PC-9 (cell line): ENCODE measurements at regions not wholly inside any gene's neighbourhood (a gene's known extent, or its start where the extent isn't known, plus 50 kb on each side); places are given as distances from the start of the nearest gene placed in this dataset.

Experiments
- BruUV-seq: library from RNA; stranded (reverse); fragments of 400-500 nt; replicated peaks from 2 replicates; lab custom pipeline; 2021; lab: Mats Ljungman, UMichigan
- CTCF ChIA-PET: fragments of 300-600 bp; sonication (Branson Sonifier 250); formaldehyde crosslinking; loops from one replicate; lab custom pipeline; 2022; ENCODE audit warnings: antibody characterized with exemption; lab: Charles Lee
- POLR2A ChIA-PET: fragments of 300-600 bp; sonication (Branson Sonifier 250); formaldehyde crosslinking; loops from one replicate; lab custom pipeline; 2022; ENCODE audit warnings: antibody characterized with exemption; ENCODE audit not compliant: unreplicated experiment; lab: Charles Lee
- DNase-seq, 2 experiments: peaks; one replicate each; pipeline versions ENCODE4 v3.0.0 to v3.0.0-alpha.2; 2015 to 2022; ENCODE audit warnings: mixed read lengths in 1 of 2
- H2AFZ ChIP-seq: fragments of 200-600 bp; sonication (generic); 2 replicates; pipeline ENCODE4 v1.8.1; 2017; ENCODE audit warnings: antibody characterized with exemption
- H3F3A ChIP-seq: fragments of 200-600 bp; sonication (generic); 2 replicates; pipeline ENCODE4 v1.8.1; 2017; ENCODE audit warnings: antibody characterized with exemption, mild to moderate bottlenecking, low read depth; ENCODE audit not compliant: insufficient read depth
- H3K27ac ChIP-seq: fragments of 200-600 bp; sonication (generic); 2 replicates; pipeline ENCODE4 v1.6.1; 2016; ENCODE audit warnings: mixed run types
- H3K27me3 ChIP-seq: fragments of 200-600 bp; sonication (generic); 2 replicates; pipeline ENCODE4 v1.6.1; 2016; ENCODE audit warnings: low read depth, mixed run types; ENCODE audit not compliant: insufficient read depth
- H3K36me3 ChIP-seq: fragments of 200-600 bp; sonication (generic); 2 replicates; pipeline ENCODE4 v1.6.1; 2016; ENCODE audit warnings: low read depth, mixed run types
- H3K4me1 ChIP-seq: fragments of 200-600 bp; sonication (generic); replicated peaks from 2 replicates; pipeline ENCODE4 v1.6.1; 2016; ENCODE audit warnings: mixed run types; ENCODE audit not compliant: insufficient read depth
- H3K4me2 ChIP-seq: fragments of 200-600 bp; sonication (generic); 2 replicates; pipeline ENCODE4 v1.6.1; 2017; ENCODE audit warnings: mixed run types
- H3K4me3 ChIP-seq: fragments of 200-600 bp; sonication (generic); 2 replicates; pipeline ENCODE4 v1.6.1; 2016; ENCODE audit warnings: mixed run types
- H3K79me2 ChIP-seq: fragments of 200-600 bp; sonication (generic); 2 replicates; pipeline ENCODE4 v1.6.1; 2017; ENCODE audit warnings: low read depth, mixed run types
- H3K9me2 ChIP-seq: fragments of 200-600 bp; sonication (generic); 2 replicates; pipeline ENCODE4 v1.8.1; 2017; ENCODE audit warnings: mild to moderate bottlenecking; ENCODE audit not compliant: insufficient read depth
- H3K9me3 ChIP-seq: fragments of 200-600 bp; sonication (generic); 2 replicates; pipeline ENCODE4 v1.8.1; 2016; ENCODE audit warnings: low read depth; ENCODE audit not compliant: insufficient read depth
- H4K20me1 ChIP-seq: fragments of 200-600 bp; sonication (generic); 2 replicates; pipeline ENCODE4 v1.8.1; 2017; ENCODE audit not compliant: insufficient read depth
- EZH2 ChIP-seq: fragments of 200-600 bp; sonication (generic); IDR thresholded peaks from 2 replicates; pipeline ENCODE4 v1.8.0; 2017; ENCODE audit warnings: antibody characterized with exemption, low read depth
- intact Hi-C: fragments of 100-400 bp; cut with micrococcal nuclease; formaldehyde crosslinking; loops from one replicate; pipeline ENCODE4 v1.10.0; 2022; ENCODE audit not compliant: unreplicated experiment
- TF ChIP-seq, protein P1 (sequence below): fragments of 200-600 bp; sonication (generic); conservative IDR thresholded peaks from 2 replicates; pipeline ENCODE4 v1.6.1; 2017; ENCODE audit warnings: mixed run types, antibody characterized with exemption, mild to moderate bottlenecking, moderate library complexity

DNA sequence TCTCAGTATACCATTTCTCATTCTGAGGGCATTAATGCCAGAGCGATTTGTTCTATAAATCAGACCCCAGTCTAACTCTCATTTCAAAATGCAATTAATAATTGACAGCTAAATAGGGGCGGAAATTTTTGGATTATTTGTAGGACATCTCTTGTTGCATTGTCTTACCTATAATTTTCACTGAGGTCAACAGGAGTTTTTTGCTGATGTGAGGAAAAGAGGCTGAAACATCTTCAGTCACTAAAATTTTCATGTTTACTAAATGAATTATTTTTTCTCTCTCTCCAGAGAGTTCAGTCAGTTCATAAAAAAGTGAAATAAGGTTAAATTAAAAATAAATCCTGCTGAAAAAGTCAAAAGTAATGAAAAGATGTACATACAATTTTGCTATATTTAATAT lies 295.9 kb downstream of the CCER1 start:
- no peak overlapping the region for H2AFZ ChIP-seq
- H3K9me3 ChIP-seq = no peaks in the 10 kb centered on the region
- no peaks in the 10 kb centered on the region for H3K27me3 ChIP-seq
- no peak overlapping the region for H3K4me2 ChIP-seq
- ChIA-PET POLR2A (no interaction called here), CTCF (no interaction called here)
- no peak for DNase-seq
- BruUV-seq = no TSS peak
- H3K79me2 ChIP-seq = no peaks in the 10 kb centered on the region
- no peak overlapping the region for H3K27ac ChIP-seq
- no peaks in the 10 kb centered on the region for H3F3A ChIP-seq
- TF ChIP-seq, protein P1, sequence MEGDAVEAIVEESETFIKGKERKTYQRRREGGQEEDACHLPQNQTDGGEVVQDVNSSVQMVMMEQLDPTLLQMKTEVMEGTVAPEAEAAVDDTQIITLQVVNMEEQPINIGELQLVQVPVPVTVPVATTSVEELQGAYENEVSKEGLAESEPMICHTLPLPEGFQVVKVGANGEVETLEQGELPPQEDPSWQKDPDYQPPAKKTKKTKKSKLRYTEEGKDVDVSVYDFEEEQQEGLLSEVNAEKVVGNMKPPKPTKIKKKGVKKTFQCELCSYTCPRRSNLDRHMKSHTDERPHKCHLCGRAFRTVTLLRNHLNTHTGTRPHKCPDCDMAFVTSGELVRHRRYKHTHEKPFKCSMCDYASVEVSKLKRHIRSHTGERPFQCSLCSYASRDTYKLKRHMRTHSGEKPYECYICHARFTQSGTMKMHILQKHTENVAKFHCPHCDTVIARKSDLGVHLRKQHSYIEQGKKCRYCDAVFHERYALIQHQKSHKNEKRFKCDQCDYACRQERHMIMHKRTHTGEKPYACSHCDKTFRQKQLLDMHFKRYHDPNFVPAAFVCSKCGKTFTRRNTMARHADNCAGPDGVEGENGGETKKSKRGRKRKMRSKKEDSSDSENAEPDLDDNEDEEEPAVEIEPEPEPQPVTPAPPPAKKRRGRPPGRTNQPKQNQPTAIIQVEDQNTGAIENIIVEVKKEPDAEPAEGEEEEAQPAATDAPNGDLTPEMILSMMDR = no peak
- no peak for TF ChIP-seq EZH2
- H3K9me2 ChIP-seq = no peaks in the 10 kb centered on the region; the same call in none of the 2 replicates
- H3K4me3 ChIP-seq = no peak overlapping the region
- H3K36me3 ChIP-seq = no peaks in the 10 kb centered on the region
- H3K4me1 ChIP-seq = no peaks in the 10 kb centered on the region
- intact Hi-C loops = no loop called here
- no peaks in the 10 kb centered on the region for H4K20me1 ChIP-seq

DNA sequence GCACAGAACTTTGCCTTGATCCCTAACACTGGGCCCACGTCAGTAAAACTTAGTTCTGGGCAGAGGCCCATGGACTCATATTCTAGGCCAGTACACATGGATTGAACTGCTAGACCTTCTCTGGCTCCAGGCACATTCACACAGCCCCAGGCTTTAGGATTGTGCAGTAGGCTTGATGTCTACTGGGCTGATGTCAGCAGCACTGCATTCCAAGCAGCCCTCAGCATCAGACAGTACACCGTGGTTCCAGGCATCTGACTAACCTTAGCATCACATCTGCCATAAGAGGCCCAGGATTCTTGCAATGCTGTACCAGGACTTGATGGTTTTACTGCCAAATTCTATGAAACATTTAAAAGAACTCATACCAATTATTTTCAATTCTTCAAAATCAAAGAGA lies 301.9 kb downstream of the CCER1 start:
- no TSS peak for BruUV-seq
- CTCF ChIA-PET = no interaction called here
- intact Hi-C loops = no loop called here
- no peaks in the 10 kb centered on the region for H3K79me2 ChIP-seq
- POLR2A ChIA-PET = no interaction called here
- H3K27me3 ChIP-seq = no peaks in the 10 kb centered on the region
- H3K36me3 ChIP-seq = no peaks in the 10 kb centered on the region
- no peak for TF ChIP-seq EZH2
- no peaks in the 10 kb centered on the region for H3F3A ChIP-seq
- no peaks in the 10 kb centered on the region for H3K9me2 ChIP-seq
- no peaks in the 10 kb centered on the region for H3K9me3 ChIP-seq
- no peak overlapping the region for H3K27ac ChIP-seq
- H4K20me1 ChIP-seq = no peaks in the 10 kb centered on the region
- no peak overlapping the region for H3K4me3 ChIP-seq
- no peak for DNase-seq
- H3K4me1 ChIP-seq = no peaks in the 10 kb centered on the region
- no peak overlapping the region for H2AFZ ChIP-seq
- no peak overlapping the region for H3K4me2 ChIP-seq

DNA sequence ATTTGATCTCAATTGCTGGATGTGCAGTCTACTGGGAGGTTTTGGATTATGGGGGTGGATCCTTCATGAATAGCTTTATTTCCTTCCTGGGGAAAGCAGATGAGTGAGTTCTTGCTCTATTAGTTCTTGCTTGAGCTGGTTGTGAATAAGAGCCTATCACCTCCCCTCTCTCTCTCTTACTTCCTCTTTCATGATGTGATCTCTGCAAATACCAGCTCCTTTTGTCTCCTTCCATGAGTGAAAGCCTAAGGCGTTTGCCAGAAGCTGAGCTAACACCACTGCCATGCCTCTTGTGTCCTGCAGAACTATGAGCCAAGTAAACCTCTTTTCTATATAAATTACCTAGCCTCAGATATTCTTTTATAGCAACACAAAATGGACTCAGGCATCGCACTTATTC lies 302.7 kb downstream of the CCER1 start:
- H3K4me3 ChIP-seq = no peak overlapping the region
- no peaks in the 10 kb centered on the region for H3K36me3 ChIP-seq
- H3K4me1 ChIP-seq = no peaks in the 10 kb centered on the region
- H3F3A ChIP-seq = no peaks in the 10 kb centered on the region
- no peaks in the 10 kb centered on the region for H4K20me1 ChIP-seq
- no peak overlapping the region for H3K27ac ChIP-seq
- no peaks in the 10 kb centered on the region for H3K9me3 ChIP-seq
- TF ChIP-seq, protein P1 = no peak
- no peak for TF ChIP-seq EZH2
- H3K9me2 ChIP-seq = no peaks in the 10 kb centered on the region
- H3K4me2 ChIP-seq = no peak overlapping the region
- CTCF ChIA-PET = no interaction called here
- no peaks in the 10 kb centered on the region for H3K27me3 ChIP-seq
- intact Hi-C loops = no loop called here
- POLR2A ChIA-PET = no interaction called here
- DNase-seq = no peak
- H2AFZ ChIP-seq = no peak overlapping the region
- BruUV-seq = no TSS peak
- no peaks in the 10 kb centered on the region for H3K79me2 ChIP-seq

DNA sequence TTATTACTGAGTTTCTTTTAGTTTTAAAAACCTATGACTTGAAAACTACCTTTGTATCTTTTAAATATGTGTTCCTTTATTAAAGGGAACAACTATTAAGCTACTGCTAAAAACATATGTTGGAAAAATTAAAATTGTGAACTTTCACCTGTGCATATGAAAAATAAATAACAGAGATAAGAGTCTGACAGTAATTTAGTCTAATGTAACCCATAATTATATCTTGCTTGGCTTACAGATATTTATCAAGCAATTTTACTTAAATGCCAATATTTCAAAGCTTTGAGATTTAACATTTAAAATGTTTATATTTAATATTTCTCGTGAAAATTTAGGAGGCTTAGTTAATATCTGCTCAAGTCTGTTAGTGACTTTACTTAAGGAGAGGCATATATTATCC lies 309.8 kb downstream of the CCER1 start:
- H3K36me3 ChIP-seq = no peaks in the 10 kb centered on the region
- H3K4me1 ChIP-seq = no peaks in the 10 kb centered on the region
- H3K27me3 ChIP-seq = no peaks in the 10 kb centered on the region
- DNase-seq = no peak
- no peaks in the 10 kb centered on the region for H3K9me3 ChIP-seq
- no TSS peak for BruUV-seq
- TF ChIP-seq, protein P1 = no peak
- TF ChIP-seq EZH2 = no peak
- H3K4me2 ChIP-seq = no peak overlapping the region
- no peak overlapping the region for H3K4me3 ChIP-seq
- ChIA-PET CTCF (no interaction called here), POLR2A (no interaction called here)
- intact Hi-C loops = no loop called here
- H3K9me2 ChIP-seq = no peaks in the 10 kb centered on the region
- H3K27ac ChIP-seq = no peak overlapping the region
- no peaks in the 10 kb centered on the region for H3F3A ChIP-seq
- no peak overlapping the region for H2AFZ ChIP-seq
- H3K79me2 ChIP-seq = no peaks in the 10 kb centered on the region
- no peaks in the 10 kb centered on the region for H4K20me1 ChIP-seq
